ENCODE measurements at regions not wholly inside any gene's neighbourhood (a gene's known extent, or its start where the extent isn't known, plus 50 kb on each side); places are given as distances from the start of the nearest gene placed in this dataset.
"Not testable (repeated sequence)": the region's sequence is repeated elsewhere in the genome, so short reads cannot be mapped to it uniquely, and the experiment has no call there.

GRCh38 chr3:8348076-8348475 is 153.5 kb upstream of the LMCD1 start:
- DNase-seq, result no peak

GRCh38 chr3:8352475-8352874 is 149.1 kb upstream of the LMCD1 start:
- no peak for DNase-seq

GRCh38 chr3:8353364-8353763 is 148.3 kb upstream of the LMCD1 start:
- no peak for DNase-seq

- no peak for DNase-seq
Observed at GRCh38 chr3:8355346-8355745, 146.3 kb upstream of the LMCD1 start.

GRCh38 chr3:8356066-8356465 is 145.6 kb upstream of the LMCD1 start:
- DNase-seq, result not testable (repeated sequence)

- no peak for DNase-seq
Observed at GRCh38 chr3:8357859-8358258, 143.8 kb upstream of the LMCD1 start.

- DNase-seq, result no peak
Observed at GRCh38 chr3:8359133-8359532, 142.5 kb upstream of the LMCD1 start.

GRCh38 chr3:8363200-8363599 is 138.4 kb upstream of the LMCD1 start:
- DNase-seq, result no peak

GRCh38 chr3:8365541-8365940 is 136.1 kb upstream of the LMCD1 start:
- DNase-seq, result no peak

GRCh38 chr3:8366219-8366810 is 135.3 kb upstream of the LMCD1 start:
- DNase-seq, result no peak

GRCh38 chr3:8368598-8368997 is 133.0 kb upstream of the LMCD1 start:
- DNase-seq, result no peak

- DNase-seq, result no peak
Observed at GRCh38 chr3:8369638-8370037, 132.0 kb upstream of the LMCD1 start.

- no peak for DNase-seq
Observed at GRCh38 chr3:8371085-8371551, 130.5 kb upstream of the LMCD1 start.

- no peak for DNase-seq
Observed at GRCh38 chr3:8371960-8372463, 129.6 kb upstream of the LMCD1 start.

- no peak for DNase-seq
Observed at GRCh38 chr3:8380904-8381704, 120.5 kb upstream of the LMCD1 start.

- no peak for DNase-seq
Observed at GRCh38 chr3:8385848-8386620, 115.6 kb upstream of the LMCD1 start.

GRCh38 chr3:8387571-8387970 is 114.1 kb upstream of the LMCD1 start:
- no peak for DNase-seq

- no peak for DNase-seq
Observed at GRCh38 chr3:8399686-8400085, 101.9 kb upstream of the LMCD1 start.

GRCh38 chr3:8400911-8401310 is 100.7 kb upstream of the LMCD1 start:
- DNase-seq, result no peak

- DNase-seq, result no peak
Observed at GRCh38 chr3:8403996-8404395, 97.6 kb upstream of the LMCD1 start.

GRCh38 chr3:8405144-8405543 is 96.5 kb upstream of the LMCD1 start:
- DNase-seq, result no peak

- no peak for DNase-seq
Observed at GRCh38 chr3:8406479-8406878, 95.1 kb upstream of the LMCD1 start.

All from anterior cingulate cortex (tissue), 58 donors.